GM23338 (cell line): ENCODE measurements at regions not wholly inside any gene's neighbourhood (a gene's known extent, or its start where the extent isn't known, plus 50 kb on each side); places are given as distances from the start of the nearest gene placed in this dataset.

Experiments used
- ATAC-seq: fragments of 200-7000 bp; cut with Tn5 transposase; 3 replicates; pipeline ENCODE4 v1.9.1; 2020
- DNase-seq: peaks from one replicate; pipeline ENCODE4 v3.0.0-alpha.2; 2015; ENCODE audit warnings: low spot score
- H2AFZ ChIP-seq: fragments of 200-600 bp; sonication (generic); 2 replicates; pipeline ENCODE4 v1.8.0; 2016; ENCODE audit warnings: antibody characterized with exemption, mild to moderate bottlenecking, moderate library complexity
- H3F3A ChIP-seq: fragments of 200-600 bp; sonication (generic); replicated peaks from 2 replicates; pipeline ENCODE4 v1.8.0; 2017; ENCODE audit warnings: antibody characterized with exemption, mixed run types, low read depth
- H3K27ac ChIP-seq: fragments of 200-600 bp; sonication (generic); 2 replicates; pipeline ENCODE4 v1.6.1; 2016; ENCODE audit warnings: low read depth
- H3K27me3 ChIP-seq: fragments of 200-600 bp; sonication (generic); 2 replicates; pipeline ENCODE4 v1.8.0; 2016; ENCODE audit warnings: mild to moderate bottlenecking, mixed run types, moderate library complexity; ENCODE audit not compliant: insufficient read depth
- H3K36me3 ChIP-seq: fragments of 200-600 bp; sonication (generic); 2 replicates; pipeline ENCODE4 v1.8.0; 2016; ENCODE audit warnings: mild to moderate bottlenecking; ENCODE audit not compliant: insufficient read depth
- H3K4me1 ChIP-seq: fragments of 200-600 bp; sonication (generic); 2 replicates; pipeline ENCODE4 v1.8.0; 2016; ENCODE audit warnings: mild to moderate bottlenecking, moderate library complexity; ENCODE audit not compliant: insufficient read depth
- H3K4me2 ChIP-seq: fragments of 200-600 bp; sonication (generic); 2 replicates; pipeline ENCODE4 v1.7.1; 2017; ENCODE audit warnings: mixed run types
- H3K4me3 ChIP-seq: fragments of 200-600 bp; sonication (generic); 2 replicates; pipeline ENCODE4 v1.6.1; 2016; ENCODE audit warnings: mixed run types
- H3K79me2 ChIP-seq: fragments of 200-600 bp; sonication (generic); replicated peaks from 2 replicates; pipeline ENCODE4 v1.8.0; 2017; ENCODE audit warnings: mild to moderate bottlenecking; ENCODE audit not compliant: insufficient read depth
- H3K9me2 ChIP-seq: fragments of 200-600 bp; sonication (generic); 2 replicates; pipeline ENCODE4 v1.8.0; 2017; ENCODE audit not compliant: insufficient read depth
- H4K20me1 ChIP-seq: fragments of 200-600 bp; sonication (generic); replicated peaks from 2 replicates; pipeline ENCODE4 v1.8.0; 2017; ENCODE audit warnings: mild to moderate bottlenecking; ENCODE audit not compliant: insufficient read depth
- H3K27ac Mint-ChIP-seq: 2 replicates; pipeline ENCODE4 v1.8.0; 2020; ENCODE audit warnings: inconsistent platforms, mild to moderate bottlenecking, moderate library complexity, mixed read lengths
- H3K27me3 Mint-ChIP-seq: 3 replicates; pipeline ENCODE4 v1.8.0; 2022; ENCODE audit warnings: low read depth, mild to moderate bottlenecking, moderate library complexity, mixed read lengths, inconsistent platforms; ENCODE audit not compliant: insufficient read depth, poor library complexity
- H3K36me3 Mint-ChIP-seq: 3 replicates; pipeline ENCODE4 v1.8.0; 2021; ENCODE audit warnings: low read depth, mild to moderate bottlenecking, inconsistent platforms, moderate library complexity, mixed read lengths
- H3K4me1 Mint-ChIP-seq: 3 replicates; pipeline ENCODE4 v1.8.0; 2020; ENCODE audit warnings: mild to moderate bottlenecking, inconsistent platforms, mixed read lengths
- H3K4me3 Mint-ChIP-seq: 3 replicates; pipeline ENCODE4 v1.8.0; 2021; ENCODE audit warnings: moderate library complexity, mild to moderate bottlenecking, inconsistent platforms, mixed read lengths
- H3K9me3 Mint-ChIP-seq: 3 replicates; pipeline ENCODE4 v1.8.0; 2020; ENCODE audit warnings: moderate library complexity, mild to moderate bottlenecking, inconsistent platforms, mixed read lengths
- CREB1 ChIP-seq: fragments of 250-450 bp; sonication (Bioruptor Pico); IDR thresholded peaks from 2 replicates; pipeline ENCODE4 v1.5.0; 2020; ENCODE audit warnings: low read depth, mild to moderate bottlenecking, moderate library complexity
- EZH2 ChIP-seq: fragments of 200-600 bp; sonication (generic); IDR thresholded peaks from one replicate; pipeline ENCODE4 v1.8.0; 2017; ENCODE audit warnings: antibody characterized with exemption, mild to moderate bottlenecking, low read depth; ENCODE audit not compliant: unreplicated experiment
- EZH2phosphoT487 ChIP-seq: fragments of 200-600 bp; sonication (generic); IDR thresholded peaks from one replicate; pipeline ENCODE4 v1.8.1; 2018; ENCODE audit warnings: antibody characterized with exemption; ENCODE audit not compliant: unreplicated experiment
- JUNB ChIP-seq: IDR thresholded peaks from one replicate; pipeline ENCODE4 v1.6.1; 2016; ENCODE audit warnings: antibody characterized with exemption; ENCODE audit not compliant: unreplicated experiment
- NANOG ChIP-seq: IDR thresholded peaks from 2 replicates; pipeline ENCODE4 v1.6.1; 2016; ENCODE audit warnings: antibody characterized with exemption, borderline replicate concordance
- POLR2AphosphoS5 ChIP-seq: IDR thresholded peaks from 2 replicates; pipeline ENCODE4 v1.6.1; 2016; ENCODE audit warnings: antibody characterized with exemption, low read depth
- STAT1 ChIP-seq: IDR thresholded peaks from one replicate; pipeline ENCODE4 v1.6.1; 2016; ENCODE audit warnings: antibody characterized with exemption; ENCODE audit not compliant: unreplicated experiment
- ZNF114 ChIP-seq: fragments of 250-450 bp; sonication (Bioruptor Pico); IDR thresholded peaks from 2 replicates; pipeline ENCODE4 v1.5.0; 2020; ENCODE audit warnings: mild to moderate bottlenecking, moderate library complexity
- ZNF331 ChIP-seq: fragments of 250-450 bp; sonication (Bioruptor Pico); IDR thresholded peaks from 2 replicates; pipeline ENCODE4 v1.5.0; 2020; ENCODE audit warnings: low read depth, mild to moderate bottlenecking, moderate library complexity
- TF ChIP-seq, protein P1 (sequence below): IDR thresholded peaks from 2 replicates; pipeline ENCODE4 v1.6.1; 2016; ENCODE audit warnings: antibody characterized with exemption
- TF ChIP-seq, protein P2 (sequence below): IDR thresholded peaks from one replicate; pipeline ENCODE4 v1.6.1; 2018; ENCODE audit warnings: antibody characterized with exemption; ENCODE audit not compliant: unreplicated experiment
- TF ChIP-seq, protein P3 (sequence below): fragments of 250-450 bp; sonication (Bioruptor Pico); IDR thresholded peaks from 2 replicates; pipeline ENCODE4 v1.5.0; 2020; ENCODE audit warnings: mild to moderate bottlenecking, moderate library complexity
- TF ChIP-seq, protein P4 (sequence below), 2 experiments: fragments of 200-600 bp in 1 of 2; sonication (generic) in 1 of 2; conservative IDR thresholded peaks; 2 replicates each; pipeline versions ENCODE4 v1.5.1 to v1.6.1; 2016 to 2017; ENCODE audit warnings: antibody characterized with exemption in 2 of 2, low read depth in 2 of 2, mild to moderate bottlenecking in 2 of 2, moderate library complexity in 1 of 2

DNA sequence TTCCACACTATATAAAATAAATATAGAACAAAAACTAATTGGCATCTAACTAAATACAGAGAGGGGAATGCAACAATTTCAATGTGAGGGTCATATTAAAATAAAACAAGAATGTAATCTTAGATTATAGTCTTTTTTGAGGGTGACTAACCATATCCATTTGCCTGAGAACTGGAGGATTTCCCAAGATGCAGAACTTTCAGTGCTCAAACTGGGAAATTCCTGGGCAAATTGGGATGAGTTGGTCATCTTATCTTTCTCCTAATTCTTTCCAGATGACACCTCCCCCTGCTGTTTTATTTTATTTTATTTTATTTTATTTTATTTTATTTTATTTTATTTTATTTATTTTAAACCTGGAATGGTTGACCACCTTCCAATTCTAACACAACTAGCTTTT lies 846.2 kb downstream of the SLC4A3 start (continued):
- TF ChIP-seq EZH2phosphoT487 (no peak), POLR2AphosphoS5 (no peak), STAT1 (no peak), ZNF331 (CRISPR knock-in tag) (no peak)

DNA sequence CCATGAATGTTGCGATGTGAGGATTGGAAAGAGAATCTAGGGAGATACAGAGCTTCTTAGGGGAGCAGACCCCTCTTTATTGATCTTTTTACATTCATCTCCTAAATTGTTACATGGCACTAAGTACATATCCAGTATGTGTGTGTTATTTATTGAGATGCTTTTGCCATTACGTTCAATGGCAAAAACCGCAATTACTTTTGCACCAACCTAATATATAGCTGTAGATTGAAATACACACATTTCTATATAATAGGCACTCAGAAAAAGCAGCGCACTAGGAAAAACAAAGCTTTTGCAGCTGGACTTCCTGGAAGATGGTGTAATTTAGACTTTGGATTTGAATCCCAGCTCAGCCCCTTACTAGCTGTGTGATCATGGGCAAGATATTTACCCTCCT lies 849.4 kb downstream of the SLC4A3 start:
- Mint-ChIP-seq H3K27me3 (no peaks in the 10 kb centered on the region), H3K27ac (no peak overlapping the region), H3K36me3 (no peaks in the 10 kb centered on the region), H3K9me3 (no peaks in the 10 kb centered on the region), H3K4me1 (peaks cover 5% of the 10 kb centered on the region; the same call in 2 of the 3 replicates), H3K4me3 (no peak overlapping the region)
- Histone ChIP-seq H3K36me3 (no peaks in the 10 kb centered on the region), H4K20me1 (no peaks in the 10 kb centered on the region), H3K27me3 (no peaks in the 10 kb centered on the region), H3K4me3 (no peak overlapping the region), H2AFZ (no peak overlapping the region), H3K4me1 (no peaks in the 10 kb centered on the region), H3F3A (no peaks in the 10 kb centered on the region), H3K27ac (no peak overlapping the region), H3K79me2 (no peaks in the 10 kb centered on the region), H3K4me2 (no peak overlapping the region), H3K9me2 (no peaks in the 10 kb centered on the region)
- no peak for DNase-seq
- TF ChIP-seq CREB1 (CRISPR knock-in tag) (no peak), POLR2AphosphoS5 (no peak), STAT1 (no peak), EZH2phosphoT487 (no peak), EZH2 (no peak), JUNB (no peak), ZNF331 (CRISPR knock-in tag) (no peak), ZNF114 (CRISPR knock-in tag) (no peak), NANOG (no peak)
- TF ChIP-seq, protein P1, sequence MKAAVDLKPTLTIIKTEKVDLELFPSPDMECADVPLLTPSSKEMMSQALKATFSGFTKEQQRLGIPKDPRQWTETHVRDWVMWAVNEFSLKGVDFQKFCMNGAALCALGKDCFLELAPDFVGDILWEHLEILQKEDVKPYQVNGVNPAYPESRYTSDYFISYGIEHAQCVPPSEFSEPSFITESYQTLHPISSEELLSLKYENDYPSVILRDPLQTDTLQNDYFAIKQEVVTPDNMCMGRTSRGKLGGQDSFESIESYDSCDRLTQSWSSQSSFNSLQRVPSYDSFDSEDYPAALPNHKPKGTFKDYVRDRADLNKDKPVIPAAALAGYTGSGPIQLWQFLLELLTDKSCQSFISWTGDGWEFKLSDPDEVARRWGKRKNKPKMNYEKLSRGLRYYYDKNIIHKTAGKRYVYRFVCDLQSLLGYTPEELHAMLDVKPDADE, result no peak
- TF ChIP-seq, protein P2, sequence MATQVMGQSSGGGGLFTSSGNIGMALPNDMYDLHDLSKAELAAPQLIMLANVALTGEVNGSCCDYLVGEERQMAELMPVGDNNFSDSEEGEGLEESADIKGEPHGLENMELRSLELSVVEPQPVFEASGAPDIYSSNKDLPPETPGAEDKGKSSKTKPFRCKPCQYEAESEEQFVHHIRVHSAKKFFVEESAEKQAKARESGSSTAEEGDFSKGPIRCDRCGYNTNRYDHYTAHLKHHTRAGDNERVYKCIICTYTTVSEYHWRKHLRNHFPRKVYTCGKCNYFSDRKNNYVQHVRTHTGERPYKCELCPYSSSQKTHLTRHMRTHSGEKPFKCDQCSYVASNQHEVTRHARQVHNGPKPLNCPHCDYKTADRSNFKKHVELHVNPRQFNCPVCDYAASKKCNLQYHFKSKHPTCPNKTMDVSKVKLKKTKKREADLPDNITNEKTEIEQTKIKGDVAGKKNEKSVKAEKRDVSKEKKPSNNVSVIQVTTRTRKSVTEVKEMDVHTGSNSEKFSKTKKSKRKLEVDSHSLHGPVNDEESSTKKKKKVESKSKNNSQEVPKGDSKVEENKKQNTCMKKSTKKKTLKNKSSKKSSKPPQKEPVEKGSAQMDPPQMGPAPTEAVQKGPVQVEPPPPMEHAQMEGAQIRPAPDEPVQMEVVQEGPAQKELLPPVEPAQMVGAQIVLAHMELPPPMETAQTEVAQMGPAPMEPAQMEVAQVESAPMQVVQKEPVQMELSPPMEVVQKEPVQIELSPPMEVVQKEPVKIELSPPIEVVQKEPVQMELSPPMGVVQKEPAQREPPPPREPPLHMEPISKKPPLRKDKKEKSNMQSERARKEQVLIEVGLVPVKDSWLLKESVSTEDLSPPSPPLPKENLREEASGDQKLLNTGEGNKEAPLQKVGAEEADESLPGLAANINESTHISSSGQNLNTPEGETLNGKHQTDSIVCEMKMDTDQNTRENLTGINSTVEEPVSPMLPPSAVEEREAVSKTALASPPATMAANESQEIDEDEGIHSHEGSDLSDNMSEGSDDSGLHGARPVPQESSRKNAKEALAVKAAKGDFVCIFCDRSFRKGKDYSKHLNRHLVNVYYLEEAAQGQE, result no peak
- TF ChIP-seq, protein P3, sequence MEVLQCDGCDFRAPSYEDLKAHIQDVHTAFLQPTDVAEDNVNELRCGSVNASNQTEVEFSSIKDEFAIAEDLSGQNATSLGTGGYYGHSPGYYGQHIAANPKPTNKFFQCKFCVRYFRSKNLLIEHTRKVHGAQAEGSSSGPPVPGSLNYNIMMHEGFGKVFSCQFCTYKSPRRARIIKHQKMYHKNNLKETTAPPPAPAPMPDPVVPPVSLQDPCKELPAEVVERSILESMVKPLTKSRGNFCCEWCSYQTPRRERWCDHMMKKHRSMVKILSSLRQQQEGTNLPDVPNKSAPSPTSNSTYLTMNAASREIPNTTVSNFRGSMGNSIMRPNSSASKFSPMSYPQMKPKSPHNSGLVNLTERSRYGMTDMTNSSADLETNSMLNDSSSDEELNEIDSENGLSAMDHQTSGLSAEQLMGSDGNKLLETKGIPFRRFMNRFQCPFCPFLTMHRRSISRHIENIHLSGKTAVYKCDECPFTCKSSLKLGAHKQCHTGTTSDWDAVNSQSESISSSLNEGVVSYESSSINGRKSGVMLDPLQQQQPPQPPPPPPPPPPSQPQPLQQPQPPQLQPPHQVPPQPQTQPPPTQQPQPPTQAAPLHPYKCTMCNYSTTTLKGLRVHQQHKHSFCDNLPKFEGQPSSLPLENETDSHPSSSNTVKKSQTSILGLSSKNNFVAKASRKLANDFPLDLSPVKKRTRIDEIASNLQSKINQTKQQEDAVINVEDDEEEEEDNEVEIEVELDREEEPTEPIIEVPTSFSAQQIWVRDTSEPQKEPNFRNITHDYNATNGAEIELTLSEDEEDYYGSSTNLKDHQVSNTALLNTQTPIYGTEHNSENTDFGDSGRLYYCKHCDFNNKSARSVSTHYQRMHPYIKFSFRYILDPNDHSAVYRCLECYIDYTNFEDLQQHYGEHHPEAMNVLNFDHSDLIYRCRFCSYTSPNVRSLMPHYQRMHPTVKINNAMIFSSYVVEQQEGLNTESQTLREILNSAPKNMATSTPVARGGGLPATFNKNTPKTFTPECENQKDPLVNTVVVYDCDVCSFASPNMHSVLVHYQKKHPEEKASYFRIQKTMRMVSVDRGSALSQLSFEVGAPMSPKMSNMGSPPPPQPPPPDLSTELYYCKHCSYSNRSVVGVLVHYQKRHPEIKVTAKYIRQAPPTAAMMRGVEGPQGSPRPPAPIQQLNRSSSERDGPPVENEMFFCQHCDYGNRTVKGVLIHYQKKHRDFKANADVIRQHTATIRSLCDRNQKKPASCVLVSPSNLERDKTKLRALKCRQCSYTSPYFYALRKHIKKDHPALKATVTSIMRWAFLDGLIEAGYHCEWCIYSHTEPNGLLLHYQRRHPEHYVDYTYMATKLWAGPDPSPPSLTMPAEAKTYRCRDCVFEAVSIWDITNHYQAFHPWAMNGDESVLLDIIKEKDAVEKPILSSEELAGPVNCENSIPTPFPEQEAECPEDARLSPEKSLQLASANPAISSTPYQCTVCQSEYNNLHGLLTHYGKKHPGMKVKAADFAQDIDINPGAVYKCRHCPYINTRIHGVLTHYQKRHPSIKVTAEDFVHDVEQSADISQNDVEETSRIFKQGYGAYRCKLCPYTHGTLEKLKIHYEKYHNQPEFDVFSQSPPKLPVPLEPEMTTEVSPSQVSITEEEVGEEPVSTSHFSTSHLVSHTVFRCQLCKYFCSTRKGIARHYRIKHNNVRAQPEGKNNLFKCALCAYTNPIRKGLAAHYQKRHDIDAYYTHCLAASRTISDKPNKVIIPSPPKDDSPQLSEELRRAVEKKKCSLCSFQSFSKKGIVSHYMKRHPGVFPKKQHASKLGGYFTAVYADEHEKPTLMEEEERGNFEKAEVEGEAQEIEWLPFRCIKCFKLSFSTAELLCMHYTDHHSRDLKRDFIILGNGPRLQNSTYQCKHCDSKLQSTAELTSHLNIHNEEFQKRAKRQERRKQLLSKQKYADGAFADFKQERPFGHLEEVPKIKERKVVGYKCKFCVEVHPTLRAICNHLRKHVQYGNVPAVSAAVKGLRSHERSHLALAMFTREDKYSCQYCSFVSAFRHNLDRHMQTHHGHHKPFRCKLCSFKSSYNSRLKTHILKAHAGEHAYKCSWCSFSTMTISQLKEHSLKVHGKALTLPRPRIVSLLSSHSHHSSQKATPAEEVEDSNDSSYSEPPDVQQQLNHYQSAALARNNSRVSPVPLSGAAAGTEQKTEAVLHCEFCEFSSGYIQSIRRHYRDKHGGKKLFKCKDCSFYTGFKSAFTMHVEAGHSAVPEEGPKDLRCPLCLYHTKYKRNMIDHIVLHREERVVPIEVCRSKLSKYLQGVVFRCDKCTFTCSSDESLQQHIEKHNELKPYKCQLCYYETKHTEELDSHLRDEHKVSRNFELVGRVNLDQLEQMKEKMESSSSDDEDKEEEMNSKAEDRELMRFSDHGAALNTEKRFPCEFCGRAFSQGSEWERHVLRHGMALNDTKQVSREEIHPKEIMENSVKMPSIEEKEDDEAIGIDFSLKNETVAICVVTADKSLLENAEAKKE, result no peak
- TF ChIP-seq, protein P4, sequence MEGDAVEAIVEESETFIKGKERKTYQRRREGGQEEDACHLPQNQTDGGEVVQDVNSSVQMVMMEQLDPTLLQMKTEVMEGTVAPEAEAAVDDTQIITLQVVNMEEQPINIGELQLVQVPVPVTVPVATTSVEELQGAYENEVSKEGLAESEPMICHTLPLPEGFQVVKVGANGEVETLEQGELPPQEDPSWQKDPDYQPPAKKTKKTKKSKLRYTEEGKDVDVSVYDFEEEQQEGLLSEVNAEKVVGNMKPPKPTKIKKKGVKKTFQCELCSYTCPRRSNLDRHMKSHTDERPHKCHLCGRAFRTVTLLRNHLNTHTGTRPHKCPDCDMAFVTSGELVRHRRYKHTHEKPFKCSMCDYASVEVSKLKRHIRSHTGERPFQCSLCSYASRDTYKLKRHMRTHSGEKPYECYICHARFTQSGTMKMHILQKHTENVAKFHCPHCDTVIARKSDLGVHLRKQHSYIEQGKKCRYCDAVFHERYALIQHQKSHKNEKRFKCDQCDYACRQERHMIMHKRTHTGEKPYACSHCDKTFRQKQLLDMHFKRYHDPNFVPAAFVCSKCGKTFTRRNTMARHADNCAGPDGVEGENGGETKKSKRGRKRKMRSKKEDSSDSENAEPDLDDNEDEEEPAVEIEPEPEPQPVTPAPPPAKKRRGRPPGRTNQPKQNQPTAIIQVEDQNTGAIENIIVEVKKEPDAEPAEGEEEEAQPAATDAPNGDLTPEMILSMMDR (conservative IDR thresholded peaks at IDR 0.05; ENCODE audit: low read depth in 2 of 2), result no peak
- ATAC-seq, result no peak
